Nucleus accumbens (tissue), 56 donors: ENCODE measurements at regions not wholly inside any gene's neighbourhood (a gene's known extent, or its start where the extent isn't known, plus 50 kb on each side); places are given as distances from the start of the nearest gene placed in this dataset.
"Not testable (repeated sequence)": the region's sequence is repeated elsewhere in the genome, so short reads cannot be mapped to it uniquely, and the experiment has no call there.

Experiments
- DNase-seq, 56 donors: peaks; one replicate each; lab custom pipeline; 2025; lab: John Stamatoyannopoulos, UW

DNA sequence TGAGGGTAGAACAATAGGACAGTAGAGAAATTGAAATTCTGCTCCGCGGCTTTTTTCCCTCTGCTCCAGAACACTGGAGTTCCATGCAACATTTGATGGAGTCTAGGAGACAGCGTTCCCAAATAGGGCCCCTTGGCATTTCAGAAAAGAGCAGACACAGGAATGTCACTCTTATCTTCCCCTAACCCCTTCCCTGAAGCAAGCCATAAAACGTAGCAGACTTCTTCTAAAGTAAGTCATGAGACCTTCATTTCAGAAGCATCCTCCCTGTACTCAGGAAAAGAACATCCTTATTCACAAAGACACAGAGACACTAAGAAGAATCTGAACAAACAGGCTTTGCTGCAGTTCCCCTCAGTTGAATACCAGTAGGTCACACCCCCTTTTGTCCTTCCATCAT lies 296.1 kb upstream of the SOX9 start:
- DNase-seq = no peak

DNA sequence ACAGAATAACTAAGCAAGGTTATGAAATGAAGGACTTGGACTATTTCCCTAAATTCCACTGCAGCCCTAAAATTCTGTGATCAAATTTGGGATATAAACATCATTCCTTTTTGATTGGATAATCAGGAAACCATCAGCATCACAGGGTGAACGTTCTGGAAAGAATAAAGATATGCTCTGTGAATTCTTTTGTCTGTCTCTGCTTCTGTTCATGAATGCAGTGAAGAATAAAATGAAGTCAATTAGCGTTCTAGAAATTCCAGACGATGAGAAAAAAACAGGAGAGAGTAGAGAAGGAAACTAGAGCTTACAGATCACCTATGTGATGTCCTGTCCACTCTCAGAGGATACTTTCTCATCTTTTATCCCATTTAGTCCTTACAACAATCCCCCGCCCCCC lies 295.1 kb upstream of the SOX9 start:
- no peak for DNase-seq

DNA sequence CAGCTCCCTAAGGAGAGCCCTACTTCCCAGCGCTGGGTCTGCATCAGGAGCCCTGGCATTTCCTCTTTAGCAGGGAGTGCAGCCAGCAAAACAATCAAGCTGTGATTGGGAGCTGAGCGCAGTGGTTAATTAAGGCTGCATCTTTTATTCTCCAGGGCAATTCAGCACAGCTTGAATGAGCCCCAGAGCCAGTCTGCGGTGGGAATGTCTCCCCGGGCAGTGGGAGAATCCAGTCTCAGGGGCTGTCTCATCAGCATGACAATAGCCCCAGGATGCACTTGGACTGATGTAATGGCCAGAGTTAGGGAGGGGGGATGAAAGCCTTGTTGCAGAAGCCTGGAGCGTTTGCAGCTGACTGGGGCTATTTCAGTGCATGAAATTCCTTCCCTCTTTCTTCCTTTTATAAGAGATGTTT lies 292.6 kb upstream of the SOX9 start:
- DNase-seq = peak in 53 of 56 donors; percentile 15 to 88 (median 56)

GRCh38 chr17:71830866-71831265 lies 290.0 kb upstream of the SOX9 start:
- peak in 22 of 56 donors; percentile 0 to 41 (median 6) for DNase-seq

DNA sequence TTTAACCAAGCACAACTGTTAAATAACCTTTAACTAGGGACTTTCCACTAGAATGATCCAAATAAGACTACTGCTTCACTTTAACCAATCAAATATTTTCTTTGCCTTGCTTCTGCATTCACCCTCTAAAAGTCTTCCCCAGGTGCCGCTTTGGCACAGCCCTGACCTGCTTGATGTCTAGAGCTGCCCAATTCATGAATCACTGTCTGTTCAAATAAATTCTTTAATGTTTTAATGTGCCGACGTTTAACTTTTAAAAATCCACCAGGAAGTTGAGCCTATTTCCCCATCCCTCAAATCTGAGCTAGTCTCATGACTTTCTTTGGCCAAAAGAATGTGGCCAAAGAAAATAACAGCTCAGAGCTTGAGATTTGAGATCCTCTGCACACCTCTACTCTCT lies 277.8 kb upstream of the SOX9 start:
- DNase-seq = no peak

- DNase-seq = no peak
Measured at GRCh38 chr17:71845337-71845736, 275.5 kb upstream of the SOX9 start.

- no peak for DNase-seq
Measured at GRCh38 chr17:71846561-71847110, 274.2 kb upstream of the SOX9 start.

- DNase-seq = no peak
Measured at GRCh38 chr17:71849783-71850768, 270.7 kb upstream of the SOX9 start.

DNA sequence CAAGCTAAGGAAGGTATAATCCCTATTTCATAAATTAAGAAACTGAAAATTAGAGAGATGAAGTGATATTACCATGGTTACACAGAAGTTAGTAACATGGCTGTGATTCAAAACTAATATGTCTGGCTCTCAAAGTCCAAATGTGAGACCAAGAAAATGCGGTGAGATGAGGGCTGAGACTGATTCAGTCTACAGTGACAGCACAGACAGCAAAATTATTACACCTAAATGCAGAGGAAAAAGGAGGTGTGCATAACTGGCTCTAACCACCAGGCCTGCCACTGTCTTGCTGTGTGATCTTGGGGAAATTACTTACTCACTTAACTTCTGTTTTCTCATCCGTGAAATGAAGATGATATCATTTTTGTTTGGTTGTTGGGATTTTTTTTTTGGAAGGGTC lies 270.0 kb upstream of the SOX9 start:
- no peak for DNase-seq

- no peak for DNase-seq
Measured at GRCh38 chr17:71855010-71855409, 265.8 kb upstream of the SOX9 start.

- DNase-seq = no peak
Measured at GRCh38 chr17:71864755-71865154, 256.1 kb upstream of the SOX9 start.

GRCh38 chr17:71866095-71866494 lies 254.7 kb upstream of the SOX9 start:
- DNase-seq = no peak

DNA sequence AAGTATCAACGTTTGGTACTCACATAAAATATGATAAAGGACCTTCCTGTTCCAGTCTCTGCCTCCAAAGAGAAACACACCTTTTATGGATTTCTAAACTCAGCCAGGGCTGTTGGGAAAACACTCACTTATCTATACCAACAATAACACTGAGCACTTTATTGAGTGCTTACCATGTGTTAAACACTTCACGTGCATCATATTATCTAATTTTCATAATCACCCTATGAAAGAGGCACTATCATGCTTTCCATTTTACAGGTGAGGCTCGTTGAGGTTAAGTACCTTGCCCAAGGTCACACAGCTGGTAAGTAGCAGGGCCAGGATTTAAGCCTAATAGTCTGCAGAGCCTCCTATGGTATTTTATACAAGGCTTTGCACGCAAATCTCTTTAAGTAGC lies 251.5 kb upstream of the SOX9 start:
- DNase-seq = no peak

DNA sequence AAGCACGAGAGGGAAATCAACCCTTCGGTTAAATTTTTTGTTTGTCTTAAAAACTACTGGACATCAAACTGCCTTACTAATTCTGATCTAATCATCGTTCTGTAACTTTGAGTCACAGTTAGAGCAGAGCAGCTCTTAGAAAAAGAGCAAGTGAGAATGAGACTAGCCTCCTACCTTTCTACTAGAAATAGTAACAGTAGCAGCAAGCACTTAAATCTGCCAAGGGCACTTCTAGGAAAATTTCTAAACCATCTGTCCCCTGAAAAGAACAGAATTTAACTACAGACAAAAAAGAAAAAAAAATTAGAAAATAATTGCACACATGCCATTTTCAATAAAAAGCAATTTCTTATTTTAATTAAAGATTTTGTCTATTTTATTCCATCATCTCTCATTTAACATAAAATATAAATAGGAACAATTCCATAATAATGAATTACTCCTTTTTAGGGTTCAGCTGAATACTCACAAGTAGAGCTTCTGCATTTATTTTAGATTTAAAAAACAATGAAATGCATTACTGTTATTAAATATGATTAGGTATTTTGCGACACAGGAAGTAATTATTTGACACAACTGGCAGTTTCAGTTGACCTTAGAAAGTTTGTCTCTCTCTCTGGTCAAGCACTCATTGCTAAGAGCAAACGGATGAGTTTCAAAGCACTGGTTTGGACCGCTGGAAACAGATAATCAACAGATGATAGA lies 250.8 kb upstream of the SOX9 start:
- DNase-seq = no peak

GRCh38 chr17:71870546-71870862 lies 250.3 kb upstream of the SOX9 start:
- no peak for DNase-seq

GRCh38 chr17:71872843-71873485 lies 247.9 kb upstream of the SOX9 start:
- no peak for DNase-seq

DNA sequence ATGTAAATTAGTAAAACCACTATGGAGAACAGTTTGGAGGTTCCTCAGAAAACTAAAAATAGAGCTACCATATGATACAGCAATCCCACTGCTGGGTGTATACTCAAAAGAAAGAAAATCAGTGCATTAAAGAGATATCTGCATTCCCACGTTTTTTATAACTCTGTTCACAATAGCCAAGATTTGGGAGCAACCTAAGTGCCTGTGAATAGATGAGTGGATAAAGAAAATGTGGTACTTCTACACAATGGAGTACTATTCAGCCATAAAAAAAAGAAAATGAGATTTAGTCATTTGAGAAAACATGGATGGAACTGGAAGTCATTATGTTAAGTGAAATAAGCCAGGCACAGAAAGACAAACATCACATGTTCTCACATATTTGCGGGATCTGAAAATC lies 246.0 kb upstream of the SOX9 start:
- not testable (repeated sequence) for DNase-seq

DNA sequence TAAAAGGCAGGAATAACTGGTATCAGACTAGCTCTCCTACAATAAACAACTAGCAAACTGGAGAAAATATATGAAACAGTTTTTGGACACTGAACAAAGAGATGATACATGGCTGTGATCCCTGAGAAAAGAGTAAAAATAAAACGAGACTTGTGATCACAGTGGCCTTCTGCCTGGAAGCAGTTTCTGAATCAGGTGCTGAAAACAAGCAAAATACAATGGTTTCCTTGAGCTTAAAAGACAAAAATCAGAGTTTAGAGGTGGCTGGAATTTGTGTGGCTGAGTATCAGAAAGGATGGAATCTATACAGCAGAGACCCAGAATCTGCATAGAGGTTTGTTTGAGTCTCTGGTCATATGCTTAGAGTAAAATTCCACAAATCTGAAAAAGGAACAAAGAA lies 242.5 kb upstream of the SOX9 start:
- DNase-seq = no peak

- DNase-seq = no peak
Measured at GRCh38 chr17:71878998-71879397, 241.8 kb upstream of the SOX9 start.

DNA sequence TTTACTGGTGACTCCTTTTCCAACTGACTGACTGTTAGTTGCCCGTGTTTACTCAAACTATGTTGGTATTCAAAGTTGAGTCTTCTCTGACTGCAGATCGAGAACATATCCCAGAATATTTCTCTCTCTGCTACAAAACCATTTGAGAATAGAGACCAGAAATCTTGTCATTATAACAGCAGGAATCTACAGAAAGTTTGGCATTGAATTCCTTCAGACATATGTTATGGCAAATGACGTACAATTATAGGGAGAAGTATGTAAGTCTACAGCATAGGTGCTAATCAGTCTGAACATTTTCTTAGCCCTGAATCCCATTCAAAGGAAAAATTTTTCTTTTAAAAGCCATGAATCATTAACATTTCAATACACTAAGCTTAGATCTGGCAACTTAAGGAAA lies 239.8 kb upstream of the SOX9 start:
- DNase-seq = no peak

GRCh38 chr17:71881581-71881980 lies 239.2 kb upstream of the SOX9 start:
- no peak for DNase-seq
